Stimulated activated CD4-positive, alpha-beta T cell treated with anti-CD3 and anti-CD28 coated beads, Interleukin-1b, Interleukin-23, amount 100 ng/mL, for 48 hours (primary cell): ENCODE measurements at regions not wholly inside any gene's neighbourhood (a gene's known extent, or its start where the extent isn't known, plus 50 kb on each side); places are given as distances from the start of the nearest gene placed in this dataset.
"Not testable (repeated sequence)": the region's sequence is repeated elsewhere in the genome, so short reads cannot be mapped to it uniquely, and the experiment has no call there.

ENCODE experiments used
- DNase-seq: peaks from one replicate; pipeline ENCODE4 v3.0.0-alpha.2; 2020

DNA sequence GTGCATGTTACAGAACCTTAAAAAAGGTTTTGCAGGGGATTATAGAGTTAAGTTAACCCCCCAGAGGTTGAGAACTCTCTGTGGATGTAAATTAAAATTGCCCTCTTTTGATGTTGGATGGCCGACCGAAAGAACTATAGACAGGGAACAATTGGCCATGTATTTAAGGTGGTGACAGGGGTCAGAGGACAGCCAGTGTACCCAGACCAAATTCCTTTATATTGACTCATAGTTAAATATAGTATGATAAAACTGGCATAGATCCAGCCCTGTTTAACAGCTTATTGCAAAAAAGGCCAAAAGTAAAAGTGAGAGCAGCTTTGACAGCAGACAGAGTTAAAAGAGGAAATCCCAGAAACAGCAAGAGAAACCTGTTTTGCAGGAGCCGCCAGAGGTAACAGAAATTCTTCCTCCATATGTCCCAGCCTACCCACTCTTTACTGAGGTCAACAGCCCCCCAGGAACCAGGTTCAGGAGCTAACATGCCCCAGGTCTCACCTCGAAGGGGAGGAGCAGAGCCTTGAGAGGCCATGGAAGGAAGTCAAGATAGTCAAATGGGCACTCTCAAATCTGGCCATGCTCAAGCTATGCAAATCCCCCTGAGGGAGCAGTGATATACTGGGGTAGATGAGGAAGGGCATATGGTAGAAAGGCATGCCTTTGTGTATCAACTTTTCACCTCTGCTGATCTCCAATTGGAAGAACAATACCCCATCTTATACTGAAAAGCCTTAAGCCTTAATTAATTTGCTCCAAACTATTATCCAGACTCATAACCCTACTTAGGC is 156.4 kb upstream of the COX7C start:
- DNase-seq: no peak

DNA sequence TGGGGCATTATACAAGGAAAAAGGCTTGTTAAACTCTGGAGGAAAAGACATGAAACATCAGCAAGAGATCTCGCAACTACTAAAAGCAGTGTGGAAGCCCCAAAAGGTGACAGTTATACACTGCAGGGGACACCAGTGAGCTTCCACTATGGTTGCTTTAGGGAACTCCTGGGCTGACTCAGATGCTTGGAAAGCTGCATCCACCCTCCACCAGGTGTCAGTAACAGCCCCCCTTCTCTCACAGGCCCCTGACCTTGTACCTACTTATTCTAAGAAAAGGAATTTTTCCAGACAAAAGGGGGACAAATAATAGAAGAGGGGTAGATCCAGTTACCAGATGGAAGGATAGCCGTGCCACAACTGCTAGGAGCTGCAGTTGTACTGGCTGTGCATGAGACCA is 154.4 kb upstream of the COX7C start:
- DNase-seq: no peak

DNA sequence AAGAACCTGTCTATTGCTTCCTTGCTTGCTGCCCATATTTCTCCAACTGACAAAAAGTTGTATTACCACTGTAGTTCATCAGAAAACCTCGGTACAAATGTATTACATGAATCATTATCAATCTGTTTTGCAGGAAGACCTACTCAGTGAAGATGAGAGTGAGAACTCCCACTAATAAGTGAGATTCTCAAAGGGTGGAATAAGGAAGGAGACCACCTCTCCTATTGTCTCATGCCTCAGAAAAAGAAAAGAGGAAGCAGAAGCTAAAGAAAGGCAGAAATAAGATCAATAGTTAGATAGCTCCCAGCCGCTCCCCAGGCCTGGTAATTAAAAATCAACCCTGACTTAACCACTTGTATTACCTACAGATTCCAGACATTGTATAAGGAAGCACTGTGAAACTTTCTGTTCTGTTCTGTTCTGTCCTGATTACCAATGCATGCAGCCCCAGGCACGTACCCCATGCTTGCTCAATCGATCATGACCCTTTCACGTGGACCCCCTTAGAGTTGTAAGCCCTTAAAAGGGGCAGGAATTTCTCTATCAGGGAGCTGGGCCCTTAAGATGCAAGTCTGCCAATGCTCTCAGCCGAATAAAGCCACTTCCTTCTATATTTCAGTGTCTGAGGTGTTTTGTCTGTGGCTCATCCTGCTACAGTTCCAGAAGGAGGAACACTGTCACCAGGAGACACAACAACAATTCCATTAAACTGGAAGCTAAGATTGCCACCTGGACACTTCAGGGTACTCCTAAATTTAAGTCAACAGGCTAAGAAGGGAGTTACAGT is 152.5 kb upstream of the COX7C start:
- no peak for DNase-seq

DNA sequence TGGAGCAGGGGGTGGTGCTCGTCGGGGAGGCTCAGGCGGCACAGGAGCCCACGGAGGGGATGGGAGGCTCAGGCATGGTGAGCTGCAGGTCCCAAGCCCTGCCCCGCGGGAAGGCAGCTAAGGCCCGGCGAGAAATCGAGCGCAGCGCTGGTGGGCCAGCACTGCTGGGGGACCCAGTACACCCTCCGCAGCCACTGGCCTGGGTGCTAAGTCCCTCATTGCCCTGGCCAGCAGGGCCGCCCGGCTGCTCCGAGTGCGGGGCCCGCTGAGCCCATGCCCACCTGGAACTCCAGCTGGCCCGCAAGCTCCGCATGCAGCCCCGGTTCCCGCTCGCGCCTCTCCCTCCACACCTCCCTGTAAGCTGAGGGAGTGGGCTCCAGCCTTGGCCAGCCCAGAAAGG is 151.0 kb upstream of the COX7C start:
- not testable (repeated sequence) for DNase-seq

DNA sequence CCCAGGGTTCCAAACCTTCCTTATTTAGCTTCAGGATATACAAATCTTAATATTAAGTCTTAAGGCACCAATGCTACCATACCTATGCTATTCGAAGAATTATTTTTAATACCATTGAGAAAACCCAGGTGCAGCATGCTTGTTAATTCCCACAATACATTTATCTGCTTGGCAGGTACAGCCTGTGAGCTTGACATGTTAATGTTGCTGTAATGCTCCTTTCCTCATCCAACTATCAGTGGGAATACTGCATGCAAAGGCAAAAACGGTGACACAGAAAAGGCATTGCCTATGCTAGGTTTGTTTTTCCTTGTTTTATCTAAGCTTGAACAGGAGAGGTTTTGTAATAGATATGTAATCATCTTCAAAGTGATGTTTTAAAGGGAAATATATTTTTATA is 135.7 kb upstream of the COX7C start:
- DNase-seq: no peak

DNA sequence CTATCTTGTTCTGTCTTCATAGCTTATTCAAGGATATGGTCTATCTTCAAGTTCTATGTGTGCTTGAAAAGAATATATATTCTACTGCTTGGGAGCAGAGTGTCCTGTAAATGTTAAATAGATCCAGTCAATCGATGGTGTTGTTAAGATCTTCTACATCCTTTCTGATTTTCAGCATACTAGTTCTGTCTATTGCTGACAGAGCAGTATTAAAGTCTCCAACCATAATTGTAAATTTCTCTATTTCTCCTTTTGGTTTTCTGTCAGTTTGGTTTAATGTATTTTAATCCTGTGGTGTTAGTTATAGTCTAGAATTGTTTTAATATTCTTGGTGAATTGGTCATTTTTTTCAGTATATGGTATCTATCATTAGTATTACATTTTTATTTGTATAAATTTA is 124.0 kb upstream of the COX7C start:
- no peak for DNase-seq

DNA sequence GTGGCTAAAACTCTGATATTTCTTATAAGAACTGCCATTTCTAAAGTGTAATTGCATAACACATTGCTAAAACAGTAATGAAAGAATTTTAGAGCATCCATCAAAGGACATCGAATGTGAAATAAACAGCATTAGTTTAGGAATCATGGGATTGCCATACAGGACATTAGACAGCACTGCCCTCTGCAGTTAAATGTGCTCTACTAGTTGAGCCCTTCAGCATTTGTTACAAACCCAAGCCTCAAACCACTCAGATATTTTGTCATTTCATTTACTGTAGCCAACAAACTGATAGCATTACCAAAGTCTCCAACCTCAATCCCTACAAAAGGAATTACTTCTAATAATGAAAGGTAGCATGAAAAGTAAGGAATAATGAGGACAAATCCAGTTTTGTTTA is 116.8 kb upstream of the COX7C start:
- DNase-seq: no peak

DNA sequence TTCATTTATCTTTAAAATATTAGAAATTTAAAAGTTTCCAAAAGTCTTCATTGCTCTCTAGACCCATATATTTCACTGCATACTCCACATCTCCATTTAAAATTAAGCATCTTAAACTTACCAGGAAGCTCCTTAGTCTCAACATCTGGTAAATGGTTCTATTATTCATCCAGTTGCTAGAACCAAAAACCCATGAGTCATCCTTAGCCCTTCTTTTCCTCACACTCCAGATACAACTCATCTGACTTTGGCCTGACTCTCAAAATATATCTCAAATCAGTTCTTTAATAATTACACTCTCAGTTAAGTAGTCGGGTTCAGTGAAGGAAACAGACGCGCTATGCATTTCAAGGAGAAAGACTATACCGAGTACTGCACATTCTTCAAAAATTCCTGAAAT is 110.2 kb upstream of the COX7C start:
- no peak for DNase-seq

DNA sequence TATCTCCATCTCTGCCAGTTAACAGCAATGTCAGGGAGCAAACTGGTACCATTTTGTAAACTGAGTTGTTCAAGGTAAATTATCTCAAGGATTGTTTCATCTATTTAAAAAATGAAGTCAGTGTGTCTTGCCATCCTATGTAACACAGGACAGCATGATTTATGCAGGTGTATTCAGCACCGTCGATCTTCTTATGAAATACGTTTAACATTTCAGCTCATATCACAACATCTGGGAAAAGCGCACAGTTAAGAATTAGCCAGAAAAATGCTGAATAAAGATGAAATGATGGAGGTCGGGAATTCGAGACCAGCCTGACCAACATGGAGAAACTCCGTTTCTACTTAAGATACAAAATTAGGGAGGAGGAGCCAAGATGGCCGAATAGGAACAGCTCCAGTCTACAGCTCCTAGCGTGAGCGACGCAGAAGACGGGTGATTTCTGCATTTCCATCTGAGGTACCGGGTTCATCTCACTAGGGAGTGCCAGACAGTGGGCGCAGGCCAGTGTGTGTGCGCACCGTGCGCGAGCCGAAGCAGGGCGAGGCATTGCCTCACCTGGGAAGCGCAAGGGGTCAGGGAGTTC is 107.3 kb upstream of the COX7C start:
- DNase-seq: not testable (repeated sequence)

DNA sequence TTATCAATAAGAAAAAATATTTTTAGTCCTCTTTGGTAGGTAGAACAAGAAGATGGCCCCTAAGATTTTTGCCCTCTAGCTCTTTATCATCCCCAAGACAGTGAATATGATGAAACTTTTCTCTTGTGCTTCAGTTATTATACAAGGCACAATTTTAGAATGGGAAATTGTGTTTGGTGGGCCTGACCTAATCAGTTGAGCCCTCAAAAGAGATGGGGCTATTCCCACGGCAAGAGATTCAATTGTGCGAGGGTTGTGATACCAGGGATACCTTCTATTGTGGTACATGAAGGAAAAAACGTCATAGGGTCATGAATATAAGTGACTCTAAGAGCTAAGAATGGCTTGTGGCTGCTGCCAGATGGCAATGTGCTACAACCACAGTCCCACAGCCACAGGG is 94.0 kb upstream of the COX7C start:
- no peak for DNase-seq

DNA sequence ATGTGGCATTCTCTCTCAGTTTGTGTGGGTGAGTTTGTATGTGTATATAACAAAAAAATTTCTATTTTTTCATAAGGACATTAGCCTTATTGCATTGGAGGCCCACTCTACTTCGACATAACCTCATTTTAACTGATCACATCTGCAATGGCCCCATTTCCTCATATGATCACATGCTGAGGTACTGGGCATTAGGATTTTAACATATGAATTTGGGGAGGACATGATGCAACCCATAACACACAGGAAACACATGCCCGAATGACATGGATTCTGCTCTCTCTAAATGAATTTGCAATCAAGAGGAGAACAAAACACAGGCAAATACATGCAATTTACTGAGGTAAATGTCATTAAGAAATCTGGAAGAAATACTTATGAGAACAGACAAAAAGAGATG is 92.1 kb upstream of the COX7C start:
- DNase-seq: no peak

DNA sequence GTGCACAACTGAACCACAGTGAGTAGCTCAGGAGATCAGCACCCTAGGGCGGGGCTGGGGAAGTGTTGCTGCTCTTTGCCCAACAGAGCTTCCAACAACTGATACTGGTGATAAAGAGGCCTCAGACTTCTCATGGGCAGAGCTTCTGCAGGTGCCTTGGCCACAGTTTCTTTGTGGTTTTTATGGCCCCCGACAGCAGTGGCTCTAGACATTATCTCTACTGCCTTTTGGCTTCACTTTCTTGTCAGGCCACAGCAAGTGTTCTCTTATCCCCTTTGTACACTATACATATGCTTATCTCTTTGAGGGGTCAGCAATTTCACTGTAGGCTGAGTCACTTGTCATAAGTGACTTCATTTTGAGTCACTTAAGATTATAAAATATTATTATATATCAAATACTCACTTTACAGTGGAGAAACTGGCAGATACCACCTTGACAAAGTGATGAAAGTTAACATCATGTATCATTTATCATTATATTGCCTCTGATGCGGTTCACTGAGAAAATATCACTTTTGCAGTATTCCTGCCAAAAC is 90.9 kb upstream of the COX7C start:
- DNase-seq: no peak

DNA sequence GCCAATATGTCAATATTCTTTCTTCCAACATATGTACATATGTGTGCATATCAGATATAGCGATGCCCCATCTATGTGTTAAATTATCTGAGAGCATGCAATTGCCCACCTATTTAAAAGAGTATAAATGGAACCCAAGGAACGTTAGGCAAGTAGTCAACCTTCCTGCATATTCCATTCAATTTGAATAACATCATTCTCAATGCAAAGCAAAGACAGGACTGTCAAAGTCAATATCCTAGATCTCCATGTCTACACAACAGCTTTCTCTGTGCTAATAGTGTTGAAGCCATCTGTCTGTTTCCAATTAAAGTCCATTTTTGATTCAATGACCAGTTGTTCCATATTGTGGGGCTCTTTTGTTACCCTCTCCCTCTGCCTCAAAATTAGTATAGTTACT is 85.3 kb upstream of the COX7C start:
- DNase-seq: no peak

DNA sequence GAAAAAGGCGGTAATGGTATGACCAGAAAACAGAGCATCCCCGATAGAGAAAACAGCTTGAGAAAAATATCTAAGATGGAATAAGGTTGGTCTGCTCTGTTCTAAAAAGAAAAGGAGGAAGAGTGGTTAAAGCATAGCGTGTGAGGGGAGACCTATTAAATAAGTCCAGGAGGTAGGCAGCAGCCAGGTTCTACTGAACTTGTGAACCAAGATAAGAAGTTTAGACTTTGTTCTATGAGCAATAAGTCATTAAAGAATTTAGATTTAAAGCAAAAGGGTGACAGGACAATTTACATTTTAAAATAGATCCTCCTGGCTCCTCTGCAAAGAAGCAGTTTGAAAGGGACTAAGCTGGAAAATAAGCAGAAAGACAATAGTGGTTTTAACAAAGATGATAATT is 81.3 kb upstream of the COX7C start:
- no peak for DNase-seq

DNA sequence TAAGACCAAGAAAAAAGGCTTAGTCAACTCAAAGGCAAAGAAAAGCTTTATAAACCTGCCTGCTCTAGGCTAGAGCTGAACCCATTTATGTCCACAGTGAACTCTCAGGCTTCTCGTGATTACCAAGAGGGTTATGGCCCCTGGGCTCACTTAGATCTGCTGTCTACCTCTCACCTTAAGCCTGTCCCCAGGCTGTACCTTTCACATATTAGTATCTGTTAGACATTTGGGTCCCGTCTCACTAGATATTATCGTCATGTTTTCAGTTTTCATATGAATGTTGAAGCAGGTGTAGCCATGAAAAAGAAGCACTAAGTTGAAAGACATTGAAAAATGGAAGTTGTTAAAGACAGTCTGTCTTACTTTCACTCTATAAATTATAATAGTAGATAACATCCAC is 75.2 kb upstream of the COX7C start:
- no peak for DNase-seq

DNA sequence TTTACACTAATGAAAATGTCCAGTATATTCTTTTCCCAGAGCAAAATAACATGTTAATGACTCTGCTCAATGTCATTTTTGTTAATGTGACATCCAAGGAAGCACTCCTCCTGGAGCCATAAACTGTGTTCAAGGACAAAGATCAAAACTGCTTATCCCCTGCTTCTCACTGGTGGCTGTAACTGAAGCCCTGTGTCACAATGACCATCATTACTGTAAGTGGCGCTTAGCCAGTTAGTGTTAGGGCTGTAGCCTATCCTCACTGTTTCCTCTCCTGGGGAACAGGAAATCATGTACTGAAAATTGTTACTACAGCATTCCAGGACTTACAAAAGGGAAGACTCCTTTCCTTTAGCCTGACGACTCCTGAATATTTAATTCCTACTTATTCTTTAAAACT is 71.7 kb upstream of the COX7C start:
- DNase-seq: no peak

DNA sequence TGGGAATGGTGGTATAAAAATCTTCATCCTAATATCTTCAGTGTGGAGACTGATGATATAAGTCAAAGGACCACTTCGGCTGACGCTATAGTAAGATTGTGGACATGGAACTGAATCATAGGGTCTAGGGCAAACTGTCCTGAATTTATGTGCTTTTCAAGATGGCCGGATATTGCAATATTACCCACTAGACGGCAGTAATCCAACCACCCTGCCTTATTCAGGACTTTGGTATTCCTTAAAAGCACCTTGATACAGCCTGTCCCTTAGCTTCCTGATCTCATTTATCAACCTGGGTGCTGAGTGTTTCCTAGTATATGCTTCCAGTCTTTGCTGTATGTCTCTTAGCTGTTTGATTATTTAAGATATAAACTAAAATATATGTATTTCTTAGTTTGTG is 71.2 kb upstream of the COX7C start:
- no peak for DNase-seq

DNA sequence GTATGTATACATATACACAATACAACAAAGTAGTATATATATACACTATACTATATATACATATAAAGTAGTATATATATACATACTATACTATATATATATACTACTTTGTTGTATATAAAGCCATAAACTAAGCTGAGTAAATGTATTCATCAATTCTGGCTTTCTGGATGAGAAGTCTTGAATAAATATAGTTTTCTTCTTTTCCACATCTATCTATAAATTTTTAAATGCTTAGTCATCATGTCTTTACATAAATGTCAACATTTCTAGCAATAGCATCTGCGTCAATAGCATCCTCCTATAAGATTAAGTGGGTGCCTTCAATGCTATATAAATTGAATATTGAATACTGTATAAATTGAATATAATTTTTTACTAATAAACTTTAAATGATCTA is 63.1 kb upstream of the COX7C start:
- DNase-seq: no peak

DNA sequence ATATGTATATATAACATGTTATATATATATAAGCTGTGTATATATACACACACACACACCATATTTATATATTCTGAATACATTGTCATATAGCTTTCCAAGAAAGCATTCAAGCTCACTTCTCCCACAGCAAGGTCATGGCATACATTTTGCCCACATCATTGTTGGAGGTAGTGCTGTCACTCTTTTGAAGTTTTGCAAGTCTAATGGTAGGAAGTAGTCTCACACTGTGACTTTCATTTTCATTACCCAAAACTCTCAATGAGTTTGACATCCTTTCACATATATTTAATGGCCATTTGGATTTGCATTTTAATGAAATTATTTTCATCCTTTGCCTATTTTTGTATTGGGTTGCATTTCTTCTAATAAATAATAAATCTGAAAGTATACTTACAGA is 59.8 kb upstream of the COX7C start:
- DNase-seq: no peak

DNA sequence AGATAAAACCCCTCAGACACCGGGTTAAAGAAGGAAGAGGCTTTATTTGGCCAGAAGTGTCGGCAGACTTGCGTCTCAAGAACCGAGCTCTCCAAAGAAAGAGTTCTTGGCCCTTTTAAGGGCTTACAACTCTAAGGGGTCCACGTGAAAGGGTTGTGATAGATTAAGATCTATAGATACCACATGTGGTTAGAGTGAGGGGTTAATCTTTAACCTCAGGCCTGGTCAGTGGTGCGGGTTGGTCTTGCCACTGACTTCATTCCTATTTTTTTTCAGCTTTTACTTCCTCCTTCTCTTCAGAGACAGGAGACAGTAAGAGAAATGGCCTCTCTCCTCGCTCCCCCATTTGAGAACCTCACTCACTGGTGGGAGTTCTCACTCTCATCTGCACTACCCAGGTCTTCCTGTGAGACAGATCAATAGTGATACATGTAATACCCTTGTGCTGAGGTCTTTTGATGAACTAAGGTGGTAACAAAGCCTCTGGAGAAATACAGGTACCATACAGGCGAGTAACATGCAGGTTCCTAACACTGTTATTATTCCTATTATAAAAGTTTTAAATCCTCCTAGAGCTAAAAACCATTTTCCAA is 52.4 kb upstream of the COX7C start:
- DNase-seq: no peak

DNA sequence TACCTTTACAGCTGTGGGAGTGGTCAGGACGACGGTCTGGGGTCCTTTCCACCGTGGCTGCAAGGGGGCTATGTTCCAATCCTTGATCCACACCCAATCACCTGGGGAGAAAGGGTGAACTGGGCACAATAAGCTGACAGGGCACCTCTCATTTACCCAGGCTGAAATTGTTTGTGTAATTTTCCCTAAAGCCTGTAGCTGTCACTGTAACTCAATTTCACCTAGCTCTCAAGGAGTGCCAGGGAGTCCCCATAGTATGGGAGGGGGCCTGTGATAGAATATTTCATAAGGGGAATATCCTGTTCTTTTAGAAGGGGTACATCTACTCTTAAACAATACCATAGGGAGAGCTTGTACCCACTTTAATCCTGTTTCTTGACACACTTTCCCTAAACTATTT is 51.7 kb upstream of the COX7C start:
- not testable (repeated sequence) for DNase-seq
